ENCODE measurements at regions not wholly inside any gene's neighbourhood (a gene's known extent, or its start where the extent isn't known, plus 50 kb on each side); places are given as distances from the start of the nearest gene placed in this dataset.

- TF ChIP-seq POLR2AphosphoS5 (IDR thresholded peaks at IDR 0.05) (no peak), CTCF (IDR thresholded peaks at IDR 0.05) (no peak), POLR2A (IDR thresholded peaks at IDR 0.05) (no peak)
Observed at GRCh38 chr9:134566196-134566847, 75.3 kb upstream of the COL5A1 start.

Measured in prostate gland (tissue), 2 donors.